ENCODE measurements at regions not wholly inside any gene's neighbourhood (a gene's known extent, or its start where the extent isn't known, plus 50 kb on each side); places are given as distances from the start of the nearest gene placed in this dataset.
A peak's percentile ranks its signal among the peaks of the same experiment; 100 is the strongest.

GRCh38 chr15:66901336-66902100 lies 163.9 kb upstream of the SMAD3 start:
- no peak for DNase-seq (ENCODE audit: low spot score)

- DNase-seq (ENCODE audit: low spot score), result no peak
Measured at GRCh38 chr15:66905185-66905584, 160.2 kb upstream of the SMAD3 start.

- no peak for DNase-seq (ENCODE audit: low spot score)
Measured at GRCh38 chr15:66905954-66906353, 159.4 kb upstream of the SMAD3 start.

- no peak for DNase-seq (ENCODE audit: low spot score)
Measured at GRCh38 chr15:66906668-66907614, 158.5 kb upstream of the SMAD3 start.

GRCh38 chr15:66907826-66908743 lies 157.3 kb upstream of the SMAD3 start:
- peak; percentile 55 for DNase-seq (ENCODE audit: low spot score)

GRCh38 chr15:66908744-66909095 lies 156.7 kb upstream of the SMAD3 start:
- no peak for DNase-seq (ENCODE audit: low spot score)

- DNase-seq (ENCODE audit: low spot score), result no peak
Measured at GRCh38 chr15:66909381-66909890, 156.0 kb upstream of the SMAD3 start.

GRCh38 chr15:66911131-66911700 lies 154.2 kb upstream of the SMAD3 start:
- DNase-seq (ENCODE audit: low spot score), result no peak

GRCh38 chr15:66912001-66912400 lies 153.4 kb upstream of the SMAD3 start:
- DNase-seq (ENCODE audit: low spot score), result peak; percentile 26

GRCh38 chr15:66912441-66912840 lies 153.0 kb upstream of the SMAD3 start:
- no peak for DNase-seq (ENCODE audit: low spot score)

GRCh38 chr15:66917904-66918448 lies 147.4 kb upstream of the SMAD3 start:
- no peak for DNase-seq (ENCODE audit: low spot score)

GRCh38 chr15:66919421-66919820 lies 146.0 kb upstream of the SMAD3 start:
- no peak for DNase-seq (ENCODE audit: low spot score)

- DNase-seq (ENCODE audit: low spot score), result peak; percentile 63
Measured at GRCh38 chr15:66921319-66921915, 144.0 kb upstream of the SMAD3 start.

- DNase-seq (ENCODE audit: low spot score), result no peak
Measured at GRCh38 chr15:66922608-66923007, 142.8 kb upstream of the SMAD3 start.

- no peak for DNase-seq (ENCODE audit: low spot score)
Measured at GRCh38 chr15:66923438-66923881, 141.9 kb upstream of the SMAD3 start.

- no peak for DNase-seq (ENCODE audit: low spot score)
Measured at GRCh38 chr15:66924889-66925288, 140.5 kb upstream of the SMAD3 start.

GRCh38 chr15:66925721-66926120 lies 139.7 kb upstream of the SMAD3 start:
- DNase-seq (ENCODE audit: low spot score), result peak; percentile 62

- DNase-seq (ENCODE audit: low spot score), result no peak
Measured at GRCh38 chr15:66927201-66928077, 138.0 kb upstream of the SMAD3 start.

- DNase-seq (ENCODE audit: low spot score), result no peak
Measured at GRCh38 chr15:66928101-66928500, 137.3 kb upstream of the SMAD3 start.

Measured in mucosa of gallbladder (tissue), 1 donor.